IPS DF 4.7 (cell line): ENCODE measurements at regions not wholly inside any gene's neighbourhood (a gene's known extent, or its start where the extent isn't known, plus 50 kb on each side); places are given as distances from the start of the nearest gene placed in this dataset.

Experiments
- DNase-seq: peaks from one replicate; pipeline ENCODE4 v3.0.0-alpha.2; 2013; ENCODE audit warnings: low spot score; ENCODE audit errors: extremely low read depth

GRCh38 chr1:38719880-38720279 lies 139.7 kb downstream of the RRAGC start:
- no peak for DNase-seq

GRCh38 chr1:38718031-38718430 lies 141.5 kb downstream of the RRAGC start:
- no peak for DNase-seq

GRCh38 chr1:38716229-38716628 lies 143.3 kb downstream of the RRAGC start:
- no peak for DNase-seq

GRCh38 chr1:38715415-38715814 lies 144.2 kb downstream of the RRAGC start:
- no peak for DNase-seq

GRCh38 chr1:38712046-38712445 lies 147.5 kb downstream of the RRAGC start:
- no peak for DNase-seq

- no peak for DNase-seq
Observed at GRCh38 chr1:38708701-38709258, 150.8 kb downstream of the RRAGC start.

GRCh38 chr1:38701088-38701487 lies 158.5 kb downstream of the RRAGC start:
- no peak for DNase-seq

- DNase-seq: no peak
Observed at GRCh38 chr1:38700077-38700470, 159.5 kb downstream of the RRAGC start.

- no peak for DNase-seq
Observed at GRCh38 chr1:38699330-38700076, 160.1 kb downstream of the RRAGC start.

GRCh38 chr1:38697387-38697786 lies 162.2 kb downstream of the RRAGC start:
- no peak for DNase-seq

- no peak for DNase-seq
Observed at GRCh38 chr1:38696371-38696770, 163.2 kb downstream of the RRAGC start.

GRCh38 chr1:38693759-38694158 lies 165.8 kb downstream of the RRAGC start:
- DNase-seq: no peak

- no peak for DNase-seq
Observed at GRCh38 chr1:38693031-38693430, 166.5 kb downstream of the RRAGC start.

- no peak for DNase-seq
Observed at GRCh38 chr1:38690790-38691449, 168.7 kb downstream of the RRAGC start.

- DNase-seq: no peak
Observed at GRCh38 chr1:38686927-38687255, 172.7 kb downstream of the RRAGC start.

- DNase-seq: no peak
Observed at GRCh38 chr1:38686167-38686926, 173.2 kb downstream of the RRAGC start.

- DNase-seq: no peak
Observed at GRCh38 chr1:38685388-38685787, 174.2 kb downstream of the RRAGC start.

GRCh38 chr1:38680801-38681510 lies 178.6 kb downstream of the RRAGC start:
- DNase-seq: peak; percentile 3

GRCh38 chr1:38677756-38678155 lies 181.8 kb downstream of the RRAGC start:
- no peak for DNase-seq

GRCh38 chr1:38677311-38677710 lies 182.3 kb downstream of the RRAGC start:
- DNase-seq: no peak

GRCh38 chr1:38672692-38673091 lies 186.9 kb downstream of the RRAGC start:
- DNase-seq: no peak

GRCh38 chr1:38671221-38671620 lies 188.4 kb downstream of the RRAGC start:
- DNase-seq: no peak
